Effector memory CD8-positive, alpha-beta T cell (primary cell): ENCODE measurements at regions not wholly inside any gene's neighbourhood (a gene's known extent, or its start where the extent isn't known, plus 50 kb on each side); places are given as distances from the start of the nearest gene placed in this dataset.
"Not testable (repeated sequence)": the region's sequence is repeated elsewhere in the genome, so short reads cannot be mapped to it uniquely, and the experiment has no call there.

Source experiments
- ATAC-seq: fragments of 150-1000 bp; cut with Tn5 transposase; replicated peaks from 2 replicates; pipeline ENCODE4 v1.10.0; 2021; ENCODE audit warnings: mild to moderate bottlenecking, moderate library complexity
- DNase-seq, 3 experiments: peaks; one replicate each; pipeline ENCODE4 v3.0.0; 2021
- H3K27ac Mint-ChIP-seq, 2 donors: one replicate each; pipeline ENCODE4 v1.8.0; 2022; ENCODE audit warnings: mild to moderate bottlenecking in 2 of 2, mixed read lengths in 2 of 2, moderate library complexity in 2 of 2
- H3K27me3 Mint-ChIP-seq, 2 donors: one replicate each; pipeline ENCODE4 v1.8.0; 2022; ENCODE audit warnings: mixed read lengths in 2 of 2
- H3K36me3 Mint-ChIP-seq: one replicate; pipeline ENCODE4 v1.8.0; 2022; ENCODE audit warnings: mild to moderate bottlenecking, moderate library complexity, mixed read lengths; ENCODE audit not compliant: insufficient read depth
- H3K4me1 Mint-ChIP-seq, 2 donors: one replicate each; pipeline ENCODE4 v1.8.0; 2022; ENCODE audit warnings: low read depth in 2 of 2, mixed read lengths in 2 of 2
- H3K4me3 Mint-ChIP-seq, 2 donors: one replicate each; pipeline ENCODE4 v1.8.0; 2022; ENCODE audit warnings: mild to moderate bottlenecking in 2 of 2, mixed read lengths in 2 of 2, moderate library complexity in 2 of 2
- H3K9me3 Mint-ChIP-seq, 2 donors: one replicate each; pipeline ENCODE4 v1.8.0; 2022; ENCODE audit warnings: mixed read lengths in 2 of 2

- ATAC-seq: no peak
- H3K9me3 Mint-ChIP-seq: no peaks in the 10 kb centered on the region
- H3K4me3 Mint-ChIP-seq: no peak overlapping the region
Measured at GRCh38 chr6:137305691-137306090, 86.5 kb upstream of the IFNGR1 start.

GRCh38 chr6:137304020-137304780, 85.0 kb upstream of the IFNGR1 start:
- DNase-seq: no peak
- ATAC-seq: no peak
- Mint-ChIP-seq H3K9me3 (no peaks in the 10 kb centered on the region), H3K36me3 (no peaks in the 10 kb centered on the region), H3K4me1 (peaks cover 0 to 4% of the 10 kb centered on the region in 2 donors), H3K27ac (no peak overlapping the region), H3K27me3 (peaks cover 0 to 6% of the 10 kb centered on the region in 2 donors), H3K4me3 (no peak overlapping the region)

More at GRCh38 chr6:137305691-137306090, 86.5 kb upstream of the IFNGR1 start:
- H3K27ac Mint-ChIP-seq: no peak overlapping the region
- peaks cover 0 to 6% of the 10 kb centered on the region in 2 donors for H3K27me3 Mint-ChIP-seq
- peaks cover 0 to 4% of the 10 kb centered on the region in 2 donors for H3K4me1 Mint-ChIP-seq
- no peaks in the 10 kb centered on the region for H3K36me3 Mint-ChIP-seq
- DNase-seq: no peak

GRCh38 chr6:137303441-137303840, 84.3 kb upstream of the IFNGR1 start:
- Mint-ChIP-seq H3K9me3 (no peaks in the 10 kb centered on the region), H3K36me3 (no peaks in the 10 kb centered on the region), H3K27me3 (peaks cover 0 to 6% of the 10 kb centered on the region in 2 donors), H3K4me1 (no peaks in the 10 kb centered on the region), H3K4me3 (no peak overlapping the region), H3K27ac (no peak overlapping the region)
- no peak for DNase-seq
- ATAC-seq: no peak

- no peak overlapping the region for H3K27ac Mint-ChIP-seq
- H3K9me3 Mint-ChIP-seq: no peaks in the 10 kb centered on the region
- H3K27me3 Mint-ChIP-seq: peaks cover 0 to 6% of the 10 kb centered on the region in 2 donors
- no peak for ATAC-seq
- no peak for DNase-seq
- no peak overlapping the region for H3K4me3 Mint-ChIP-seq
- no peaks in the 10 kb centered on the region for H3K36me3 Mint-ChIP-seq
- peaks cover 0 to 2% of the 10 kb centered on the region in 2 donors for H3K4me1 Mint-ChIP-seq
Measured at GRCh38 chr6:137299681-137300080, 80.5 kb upstream of the IFNGR1 start.

- ATAC-seq: no peak
- H3K36me3 Mint-ChIP-seq: no peaks in the 10 kb centered on the region
Measured at GRCh38 chr6:137297887-137298286, 78.7 kb upstream of the IFNGR1 start.

GRCh38 chr6:137292326-137292725, 73.1 kb upstream of the IFNGR1 start:
- H3K27ac Mint-ChIP-seq, ATAC-seq, H3K27me3 Mint-ChIP-seq, DNase-seq, H3K4me3 Mint-ChIP-seq, H3K36me3 Mint-ChIP-seq, H3K9me3 Mint-ChIP-seq: not testable (repeated sequence)
- peaks cover 7 to 11% of the 10 kb centered on the region in 2 donors for H3K4me1 Mint-ChIP-seq

More at GRCh38 chr6:137297887-137298286, 78.7 kb upstream of the IFNGR1 start:
- Mint-ChIP-seq H3K27ac (no peak overlapping the region), H3K4me1 (peaks cover 0 to 2% of the 10 kb centered on the region in 2 donors), H3K9me3 (no peaks in the 10 kb centered on the region), H3K4me3 (no peak overlapping the region), H3K27me3 (peaks cover 0 to under 1% of the 10 kb centered on the region in 2 donors)
- no peak for DNase-seq

GRCh38 chr6:137291441-137291840, 72.3 kb upstream of the IFNGR1 start:
- Mint-ChIP-seq H3K27ac (no peak overlapping the region), H3K4me3 (no peak overlapping the region), H3K27me3 (no peaks in the 10 kb centered on the region), H3K9me3 (no peaks in the 10 kb centered on the region), H3K4me1 (peaks cover 7 to 11% of the 10 kb centered on the region in 2 donors), H3K36me3 (no peaks in the 10 kb centered on the region)
- ATAC-seq (peak; percentile 37), DNase-seq (no peak)

GRCh38 chr6:137290601-137291261, 71.5 kb upstream of the IFNGR1 start:
- no peaks in the 10 kb centered on the region for H3K36me3 Mint-ChIP-seq
- DNase-seq (no peak), ATAC-seq (no peak)
- no peak overlapping the region for H3K4me3 Mint-ChIP-seq
- H3K27me3 Mint-ChIP-seq: no peaks in the 10 kb centered on the region
- H3K9me3 Mint-ChIP-seq: no peaks in the 10 kb centered on the region
- H3K4me1 Mint-ChIP-seq: peaks cover 7 to 8% of the 10 kb centered on the region in 2 donors
- no peak overlapping the region for H3K27ac Mint-ChIP-seq

GRCh38 chr6:137286916-137287315, 67.7 kb upstream of the IFNGR1 start:
- no peak for DNase-seq
- Mint-ChIP-seq H3K36me3 (no peaks in the 10 kb centered on the region), H3K27me3 (peaks cover 7 to 31% of the 10 kb centered on the region in 2 donors), H3K4me3 (no peak overlapping the region), H3K27ac (no peak overlapping the region), H3K4me1 (peaks cover 14 to 19% of the 10 kb centered on the region in 2 donors), H3K9me3 (no peaks in the 10 kb centered on the region)
- no peak for ATAC-seq

- H3K27me3 Mint-ChIP-seq: peaks cover 7 to 32% of the 10 kb centered on the region in 2 donors
Measured at GRCh38 chr6:137286368-137286767, 67.2 kb upstream of the IFNGR1 start.

GRCh38 chr6:137284811-137285110, 65.6 kb upstream of the IFNGR1 start:
- no peak for DNase-seq
- peaks cover 7 to 32% of the 10 kb centered on the region in 2 donors for H3K27me3 Mint-ChIP-seq
- no peak overlapping the region for H3K4me3 Mint-ChIP-seq
- no peak for ATAC-seq
- no peak overlapping the region for H3K27ac Mint-ChIP-seq
- no peaks in the 10 kb centered on the region for H3K36me3 Mint-ChIP-seq
- H3K4me1 Mint-ChIP-seq: peaks cover 7 to 11% of the 10 kb centered on the region in 2 donors
- H3K9me3 Mint-ChIP-seq: no peaks in the 10 kb centered on the region

More at GRCh38 chr6:137286368-137286767, 67.2 kb upstream of the IFNGR1 start:
- Mint-ChIP-seq H3K9me3 (no peaks in the 10 kb centered on the region), H3K4me3 (no peak overlapping the region), H3K27ac (no peak overlapping the region), H3K4me1 (peaks cover 12 to 17% of the 10 kb centered on the region in 2 donors), H3K36me3 (no peaks in the 10 kb centered on the region)
- DNase-seq: no peak
- ATAC-seq: no peak

GRCh38 chr6:137283940-137284810, 65.0 kb upstream of the IFNGR1 start:
- H3K4me1 Mint-ChIP-seq: peaks cover 7 to 11% of the 10 kb centered on the region in 2 donors
- no peak overlapping the region for H3K27ac Mint-ChIP-seq
- no peak overlapping the region for H3K4me3 Mint-ChIP-seq
- DNase-seq (no peak), ATAC-seq (no peak)
- peaks cover 7 to 32% of the 10 kb centered on the region in 2 donors for H3K27me3 Mint-ChIP-seq
- no peaks in the 10 kb centered on the region for H3K36me3 Mint-ChIP-seq
- H3K9me3 Mint-ChIP-seq: no peaks in the 10 kb centered on the region

- H3K36me3 Mint-ChIP-seq: no peaks in the 10 kb centered on the region
- no peak overlapping the region for H3K27ac Mint-ChIP-seq
- H3K27me3 Mint-ChIP-seq: peaks cover 7 to 32% of the 10 kb centered on the region in 2 donors
- ATAC-seq (no peak), DNase-seq (no peak)
- no peak overlapping the region for H3K4me3 Mint-ChIP-seq
- H3K9me3 Mint-ChIP-seq: no peaks in the 10 kb centered on the region
- H3K4me1 Mint-ChIP-seq: peaks cover 7 to 11% of the 10 kb centered on the region in 2 donors
Measured at GRCh38 chr6:137283080-137283479, 63.9 kb upstream of the IFNGR1 start.
